ENCODE measurements at regions not wholly inside any gene's neighbourhood (a gene's known extent, or its start where the extent isn't known, plus 50 kb on each side); places are given as distances from the start of the nearest gene placed in this dataset.

GRCh38 chr3:31016196-31016595 lies 121.7 kb upstream of the GADL1 start:
- H3K27ac ChIP-seq (ENCODE audit: insufficient read depth, low read depth, low read length): no peak overlapping the region
- no peaks in the 10 kb centered on the region for H3K9me1 ChIP-seq (replicated peaks; ENCODE audit: control insufficient read depth, extremely low read depth, insufficient read depth, low read length)
- H3K9me3 ChIP-seq (replicated peaks; ENCODE audit: control insufficient read depth, insufficient read depth, low read length): no peaks in the 10 kb centered on the region
- no peaks in the 10 kb centered on the region for H3K27me3 ChIP-seq (ENCODE audit: control insufficient read depth in 2 of 2, insufficient read depth in 2 of 2, low read length in 2 of 2)
- ChIA-PET POLR2A (no interaction called here), CTCF (no interaction called here)
- no peak overlapping the region for H3K4me3 ChIP-seq (replicated peaks in 1 of 3; ENCODE audit: insufficient read depth in 1 of 3, low read depth in 1 of 3, low read length in 3 of 3)
- TF ChIP-seq FOS (IDR thresholded peaks at IDR 0.05; ENCODE audit: borderline replicate concordance, insufficient read depth, low read length) (no peak), JUN (IDR thresholded peaks at IDR 0.05; ENCODE audit: borderline replicate concordance, insufficient read depth, insufficient read length, low read depth) (no peak), POLR2A (IDR thresholded peaks at IDR 0.05; ENCODE audit: low read depth, low read length) (no peak), MAX (IDR thresholded peaks at IDR 0.05; ENCODE audit: insufficient read depth, insufficient read length) (no peak), MYC (IDR thresholded peaks at IDR 0.05; ENCODE audit: low read depth, low read length) (no peak), POLR2AphosphoS5 (IDR thresholded peaks at IDR 0.05; ENCODE audit: insufficient read depth, low read depth, low read length) (no peak), EZH2 (IDR thresholded peaks at IDR 0.05; ENCODE audit: borderline replicate concordance, low read depth, low read length, severe bottlenecking) (no peak), GATA2 (IDR thresholded peaks at IDR 0.05; ENCODE audit: insufficient read depth, insufficient read length, low read depth, low read length) (no peak), CTCF (IDR thresholded peaks at IDR 0.05; ENCODE audit: extremely low read depth in 1 of 2, insufficient read depth in 1 of 2, low read depth in 1 of 2, low read length in 2 of 2) (no peak)
- H2AFZ ChIP-seq (ENCODE audit: low read depth, low read length): no peak overlapping the region
- no peak overlapping the region for H3K4me2 ChIP-seq (ENCODE audit: insufficient read depth, low read length)
- H4K20me1 ChIP-seq (replicated peaks; ENCODE audit: control insufficient read depth, extremely low read depth, insufficient read depth, low read length): no peaks in the 10 kb centered on the region
- H3K9ac ChIP-seq (replicated peaks; ENCODE audit: extremely low read depth, insufficient read depth, low read length): no peak overlapping the region
- dilution Hi-C loops (cut with MboI; ENCODE audit: extremely low pct_ligation_motif_present, low sequenced_read_pairs) (no loop called here), intact Hi-C loops (cut with micrococcal nuclease) (no loop called here)
- peaks cover 24% of the 10 kb centered on the region for H3K4me1 ChIP-seq (ENCODE audit: control insufficient read depth, extremely low read depth, insufficient read depth, low read length)
- no TSS peak for BruUV-seq (replicated peaks)
- peak; percentile 49 for DNase-seq (ENCODE audit: low read depth, low spot score)
- no peak for FAIRE-seq
- no peaks in the 10 kb centered on the region for H3K79me2 ChIP-seq (ENCODE audit: control insufficient read depth, insufficient read depth, low read length)
- H3K36me3 ChIP-seq (ENCODE audit: control insufficient read depth in 2 of 2, extremely low read depth in 1 of 2, insufficient read depth in 2 of 2, low read length in 2 of 2): no peaks in the 10 kb centered on the region

Data from endothelial cell of umbilical vein (primary cell).